ENCODE measurements at regions not wholly inside any gene's neighbourhood (a gene's known extent, or its start where the extent isn't known, plus 50 kb on each side); places are given as distances from the start of the nearest gene placed in this dataset.
"Not testable (repeated sequence)": the region's sequence is repeated elsewhere in the genome, so short reads cannot be mapped to it uniquely, and the experiment has no call there.

GRCh38 chr3:162390891-162391290 lies 894.3 kb downstream of the OTOL1 start:
- TF ChIP-seq CTCF (IDR thresholded peaks at IDR 0.05; ENCODE audit: insufficient read depth, low read depth, low read length) = no peak
- DNase-seq (ENCODE audit: low read depth) = peak; percentile 32
- no peak overlapping the region for H3K4me3 ChIP-seq (ENCODE audit: low read depth, low read length)

GRCh38 chr3:162391301-162391700 lies 894.7 kb downstream of the OTOL1 start:
- peak; percentile 43 for DNase-seq (ENCODE audit: low read depth)
- TF ChIP-seq CTCF (IDR thresholded peaks at IDR 0.05; ENCODE audit: insufficient read depth, low read depth, low read length) = no peak
- no peak overlapping the region for H3K4me3 ChIP-seq (ENCODE audit: low read depth, low read length)

- no peak for TF ChIP-seq CTCF (IDR thresholded peaks at IDR 0.05; ENCODE audit: insufficient read depth, low read depth, low read length)
- no peak for DNase-seq (ENCODE audit: low read depth)
- no peak overlapping the region for H3K4me3 ChIP-seq (ENCODE audit: low read depth, low read length)
These were observed 898.9 kb downstream of the OTOL1 start for GRCh38 chr3:162395496-162395895.

DNA sequence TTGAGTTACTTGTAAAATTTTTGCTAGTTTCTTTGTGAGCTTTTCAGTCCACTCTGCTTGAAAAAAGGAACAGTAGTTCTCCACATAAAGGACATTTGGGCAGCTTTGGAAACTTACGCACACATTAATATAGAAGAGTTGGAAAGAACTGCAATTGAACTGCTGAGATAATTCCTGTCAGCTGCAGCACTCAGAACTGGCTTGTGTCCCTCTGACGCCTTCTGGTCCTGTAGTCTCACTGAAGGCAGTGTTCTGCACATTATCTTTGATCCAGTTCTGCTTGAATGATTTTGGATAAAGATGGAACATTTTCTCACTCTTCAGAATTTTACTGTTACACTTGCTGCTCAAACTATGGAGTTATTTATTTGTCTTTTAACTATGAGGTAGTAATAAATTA lies 901.9 kb downstream of the OTOL1 start:
- no peak for DNase-seq (ENCODE audit: low read depth)
- TF ChIP-seq CTCF (IDR thresholded peaks at IDR 0.05; ENCODE audit: insufficient read depth, low read depth, low read length) = no peak
- H3K4me3 ChIP-seq (ENCODE audit: low read depth, low read length) = no peak overlapping the region

- no peak for DNase-seq (ENCODE audit: low read depth)
- TF ChIP-seq CTCF (IDR thresholded peaks at IDR 0.05; ENCODE audit: insufficient read depth, low read depth, low read length) = no peak
- H3K4me3 ChIP-seq (ENCODE audit: low read depth, low read length) = no peak overlapping the region
These were observed 904.1 kb downstream of the OTOL1 start for GRCh38 chr3:162400697-162401096.

GRCh38 chr3:162411556-162411955 lies 914.9 kb downstream of the OTOL1 start:
- not testable (repeated sequence) for H3K4me3 ChIP-seq (ENCODE audit: low read depth, low read length); DNase-seq (ENCODE audit: low read depth)

GRCh38 chr3:162421721-162422120 lies 925.1 kb downstream of the OTOL1 start:
- TF ChIP-seq CTCF (IDR thresholded peaks at IDR 0.05; ENCODE audit: insufficient read depth, low read depth, low read length) = no peak
- H3K4me3 ChIP-seq (ENCODE audit: low read depth, low read length) = no peak overlapping the region
- no peak for DNase-seq (ENCODE audit: low read depth)
